Endothelial cell of umbilical vein (primary cell): ENCODE measurements at regions not wholly inside any gene's neighbourhood (a gene's known extent, or its start where the extent isn't known, plus 50 kb on each side); places are given as distances from the start of the nearest gene placed in this dataset.

Experiments
- BruUV-seq: library from RNA; stranded (reverse); fragments of 400-500 nt; replicated peaks from 2 replicates; lab custom pipeline; 2021; lab: Mats Ljungman, UMichigan
- CTCF ChIA-PET: fragments of 300-600, 350-600 bp; sonication (Branson Sonifier 250); formaldehyde crosslinking; loops from one replicate; lab custom pipeline; 2021; ENCODE audit warnings: antibody characterized with exemption, inconsistent platforms; lab: Charles Lee
- POLR2A ChIA-PET: fragments of 300-600, 350-600 bp; sonication (Branson Sonifier 250); formaldehyde crosslinking; loops from one replicate; lab custom pipeline; 2021; ENCODE audit warnings: antibody characterized with exemption, inconsistent platforms; lab: Charles Lee
- DNase-seq: peaks from one replicate; pipeline ENCODE4 v3.0.0-alpha.2; 2011; ENCODE audit warnings: low read depth, low spot score
- FAIRE-seq: peaks from 2 replicates; lab custom pipeline; 2011; peaks lifted over from hg19 to GRCh38; lab: Jason Lieb, UNC
- H2AFZ ChIP-seq: 2 replicates; pipeline ENCODE4 v1.6.0; 2012; ENCODE audit warnings: low read depth, low read length, control low read depth, inconsistent platforms
- H3K27ac ChIP-seq: 2 replicates; pipeline ENCODE4 v1.5.1; 2011; ENCODE audit warnings: low read depth, mild to moderate bottlenecking, control low read depth, low read length, moderate library complexity; ENCODE audit not compliant: insufficient read depth
- H3K27me3 ChIP-seq, 2 experiments: 2 replicates each; pipeline versions ENCODE4 v1.6.0 to v1.6.1; 2011; ENCODE audit warnings: low read length in 2 of 2, mixed read lengths in 1 of 2; ENCODE audit not compliant: control insufficient read depth in 2 of 2, insufficient read depth in 2 of 2
- H3K36me3 ChIP-seq, 2 experiments: 2 replicates in 1 of 2; 3 replicates in 1 of 2; pipeline ENCODE4 v1.5.1; 2011; ENCODE audit warnings: low read length in 2 of 2, mild to moderate bottlenecking in 1 of 2, moderate library complexity in 1 of 2; ENCODE audit not compliant: control insufficient read depth in 2 of 2, insufficient read depth in 2 of 2; ENCODE audit errors: extremely low read depth in 1 of 2
- H3K4me1 ChIP-seq: 3 replicates; pipeline ENCODE4 v1.5.1; 2011; ENCODE audit warnings: mild to moderate bottlenecking, low read length; ENCODE audit not compliant: control insufficient read depth, insufficient read depth; ENCODE audit errors: extremely low read depth
- H3K4me2 ChIP-seq: 2 replicates; pipeline ENCODE4 v1.6.1; 2011; ENCODE audit warnings: low read length, control low read depth, mixed read lengths; ENCODE audit not compliant: insufficient read depth
- H3K4me3 ChIP-seq, 3 experiments: fragments of 200-600 bp in 1 of 3; sonication (generic), shearing (Covaris generic) in 1 of 3; replicated peaks in 1 of 3; 2 replicates each; pipeline ENCODE4 v1.5.1; 2011 to 2016; ENCODE audit warnings: control low read depth in 3 of 3, low read length in 3 of 3, mild to moderate bottlenecking in 2 of 3, inconsistent platforms in 1 of 3, low read depth in 1 of 3, moderate library complexity in 1 of 3; ENCODE audit not compliant: insufficient read depth in 1 of 3
- H3K79me2 ChIP-seq: 2 replicates; pipeline ENCODE4 v1.6.0; 2012; ENCODE audit warnings: low read length, inconsistent platforms; ENCODE audit not compliant: control insufficient read depth, insufficient read depth
- H3K9ac ChIP-seq: replicated peaks from 2 replicates; pipeline ENCODE3; 2011; ENCODE audit warnings: low read length, control low read depth; ENCODE audit not compliant: insufficient read depth; ENCODE audit errors: extremely low read depth
- H3K9me1 ChIP-seq: replicated peaks from 3 replicates; pipeline ENCODE4 v1.6.0; 2011; ENCODE audit warnings: mild to moderate bottlenecking, low read length; ENCODE audit not compliant: control insufficient read depth, insufficient read depth; ENCODE audit errors: extremely low read depth
- H3K9me3 ChIP-seq: replicated peaks from 2 replicates; pipeline ENCODE4 v1.5.1; 2012; ENCODE audit warnings: low read length, inconsistent platforms; ENCODE audit not compliant: control insufficient read depth, insufficient read depth
- H4K20me1 ChIP-seq: replicated peaks from 2 replicates; pipeline ENCODE3; 2011; ENCODE audit warnings: mild to moderate bottlenecking, low read length; ENCODE audit not compliant: control insufficient read depth, insufficient read depth; ENCODE audit errors: extremely low read depth
- CTCF ChIP-seq, 2 donors: IDR thresholded peaks; 1 replicate in 1 of 2; 2 replicates in 1 of 2; pipeline ENCODE4 v1.5.1; 2011; ENCODE audit warnings: low read length in 2 of 2, mild to moderate bottlenecking in 2 of 2, moderate library complexity in 2 of 2, control low read depth in 1 of 2, inconsistent platforms in 1 of 2, low read depth in 1 of 2; ENCODE audit not compliant: insufficient read depth in 1 of 2; ENCODE audit errors: extremely low read depth in 1 of 2
- EZH2 ChIP-seq: IDR thresholded peaks from 2 replicates; pipeline ENCODE4 v1.6.1; 2012; ENCODE audit warnings: borderline replicate concordance, low read depth, mild to moderate bottlenecking, moderate library complexity, low read length, inconsistent platforms; ENCODE audit not compliant: severe bottlenecking
- FOS ChIP-seq: IDR thresholded peaks from 2 replicates; pipeline ENCODE4 v1.6.1; 2011; ENCODE audit warnings: mild to moderate bottlenecking, low read length, moderate library complexity, borderline replicate concordance; ENCODE audit not compliant: insufficient read depth
- GATA2 ChIP-seq: IDR thresholded peaks from 2 replicates; pipeline ENCODE4 v1.7.0; 2011; ENCODE audit warnings: low read depth, mild to moderate bottlenecking, moderate library complexity, mixed read lengths, low read length; ENCODE audit not compliant: insufficient read length, insufficient read depth
- JUN ChIP-seq: IDR thresholded peaks from 2 replicates; pipeline ENCODE4 v1.6.1; 2011; ENCODE audit warnings: borderline replicate concordance, low read depth; ENCODE audit not compliant: insufficient read length, insufficient read depth
- MYC ChIP-seq: IDR thresholded peaks from one replicate; pipeline ENCODE4 v1.6.1; 2011; ENCODE audit warnings: mild to moderate bottlenecking, low read depth, low read length
- POLR2A ChIP-seq: IDR thresholded peaks from 2 replicates; pipeline ENCODE4 v1.6.1; 2012; ENCODE audit warnings: low read depth, mild to moderate bottlenecking, control low read depth, low read length
- POLR2AphosphoS5 ChIP-seq: IDR thresholded peaks from 2 replicates; pipeline ENCODE4 v1.6.1; 2012; ENCODE audit warnings: low read depth, mild to moderate bottlenecking, control low read depth, low read length, moderate library complexity; ENCODE audit not compliant: insufficient read depth
- dilution Hi-C: fragments of 300-500 bp; cut with MboI; formaldehyde crosslinking; loops from one replicate; pipeline ENCODE4 v1.15.0; 2019; ENCODE audit warnings: low sequenced_read_pairs; ENCODE audit not compliant: extremely low pct_ligation_motif_present
- intact Hi-C: fragments of 100-400 bp; cut with micrococcal nuclease; formaldehyde crosslinking; loops from one replicate; pipeline ENCODE4 v1.10.0; 2022
- TF ChIP-seq, protein P1 (sequence below): IDR thresholded peaks from 2 replicates; pipeline ENCODE4 v1.6.1; 2011; ENCODE audit not compliant: insufficient read depth, insufficient read length

- H4K20me1 ChIP-seq, result no peaks in the 10 kb centered on the region
- H3K27ac ChIP-seq, result no peak overlapping the region
- no peaks in the 10 kb centered on the region for H3K9me1 ChIP-seq
- peaks cover 6% of the 10 kb centered on the region for H3K9me3 ChIP-seq
- ChIA-PET POLR2A (no interaction called here), CTCF (no interaction called here)
- no peaks in the 10 kb centered on the region for H3K79me2 ChIP-seq
- DNase-seq, result no peak
- FAIRE-seq, result no peak
- BruUV-seq, result no TSS peak
- H3K4me1 ChIP-seq, result no peaks in the 10 kb centered on the region
- H2AFZ ChIP-seq, result no peak overlapping the region
- no peak overlapping the region for H3K4me2 ChIP-seq
- dilution Hi-C loops, result no loop called here
- intact Hi-C loops, result no loop called here
- no peaks in the 10 kb centered on the region for H3K36me3 ChIP-seq
- TF ChIP-seq POLR2A (no peak), POLR2AphosphoS5 (no peak), CTCF (IDR thresholded peaks at IDR 0.05; ENCODE audit: extremely low read depth in 1 of 2, insufficient read depth in 1 of 2, low read depth in 1 of 2, low read length in 2 of 2) (no peak), EZH2 (no peak), MYC (no peak), FOS (no peak), GATA2 (no peak), JUN (no peak)
- TF ChIP-seq, protein P1, sequence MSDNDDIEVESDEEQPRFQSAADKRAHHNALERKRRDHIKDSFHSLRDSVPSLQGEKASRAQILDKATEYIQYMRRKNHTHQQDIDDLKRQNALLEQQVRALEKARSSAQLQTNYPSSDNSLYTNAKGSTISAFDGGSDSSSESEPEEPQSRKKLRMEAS, result no peak
- H3K27me3 ChIP-seq, result no peaks in the 10 kb centered on the region
- H3K4me3 ChIP-seq, result no peak overlapping the region
- H3K9ac ChIP-seq, result no peak overlapping the region
Measured at GRCh38 chr18:65659312-65659711, 91.5 kb upstream of the CDH7 start.
